GM18502 (cell line): ENCODE measurements at regions not wholly inside any gene's neighbourhood (a gene's known extent, or its start where the extent isn't known, plus 50 kb on each side); places are given as distances from the start of the nearest gene placed in this dataset.
A peak's percentile ranks its signal among the peaks of the same experiment; 100 is the strongest.

Experiments
- ATAC-seq: cut with Tn5 transposase; IDR thresholded peaks from one replicate; pipeline ENCODE4 v1.9.1; 2021; ENCODE audit warnings: mild to moderate bottlenecking; ENCODE audit not compliant: unreplicated experiment, poor library complexity

GRCh38 chr17:69605571-69605970 lies 191.1 kb downstream of the MAP2K6 start:
- no peak for ATAC-seq

- no peak for ATAC-seq
Observed at GRCh38 chr17:69606142-69606800, 191.8 kb downstream of the MAP2K6 start.

DNA sequence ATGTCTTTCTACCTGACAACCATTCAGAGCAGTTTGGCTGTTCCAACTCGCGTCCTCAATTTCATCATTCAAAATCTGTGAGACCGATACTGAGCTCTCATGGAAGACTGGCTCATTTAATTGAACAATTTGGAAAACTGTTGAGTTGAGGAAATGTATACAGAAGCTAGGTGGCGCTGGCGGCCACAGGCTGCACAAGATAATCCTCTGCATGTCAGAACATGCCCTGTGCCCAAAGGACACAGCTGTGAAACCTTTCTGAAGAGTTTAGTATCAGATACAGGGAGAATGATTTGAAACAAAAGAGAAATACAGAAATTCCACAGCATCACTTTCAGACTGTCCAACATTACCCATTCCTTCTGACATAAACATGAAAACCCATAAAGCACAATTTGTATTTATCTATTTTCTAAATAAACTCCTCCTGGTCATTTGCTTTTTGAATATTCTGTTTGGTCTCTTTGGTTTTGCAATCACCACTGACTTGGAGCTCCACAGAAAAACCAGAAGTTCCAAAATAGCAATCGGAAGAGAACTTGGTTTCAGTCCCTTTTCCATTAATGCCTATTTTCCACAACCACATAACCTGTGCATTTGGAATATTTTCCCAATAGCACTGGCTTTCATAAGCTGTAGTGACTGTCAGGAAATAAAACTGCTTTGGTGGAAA lies 192.8 kb downstream of the MAP2K6 start:
- peak; percentile 94 for ATAC-seq

DNA sequence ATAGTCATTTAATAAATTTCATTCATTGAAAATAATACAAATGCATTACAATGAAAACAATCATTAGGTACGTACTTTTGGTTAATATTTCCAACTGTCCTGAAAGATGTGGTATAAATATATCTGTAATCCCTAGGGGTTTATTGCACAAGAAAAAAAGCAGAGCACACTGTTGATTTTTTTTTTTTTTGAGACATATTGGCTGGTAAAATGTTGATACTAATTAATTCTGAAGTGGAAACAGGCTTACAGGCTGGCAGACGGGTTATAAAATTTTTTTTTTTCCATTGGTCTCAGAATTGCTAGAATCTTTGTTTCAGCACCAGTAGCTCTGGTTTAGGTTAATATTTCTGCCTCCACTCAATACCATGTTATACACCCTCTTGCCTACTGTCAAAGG lies 193.6 kb downstream of the MAP2K6 start:
- no peak for ATAC-seq

DNA sequence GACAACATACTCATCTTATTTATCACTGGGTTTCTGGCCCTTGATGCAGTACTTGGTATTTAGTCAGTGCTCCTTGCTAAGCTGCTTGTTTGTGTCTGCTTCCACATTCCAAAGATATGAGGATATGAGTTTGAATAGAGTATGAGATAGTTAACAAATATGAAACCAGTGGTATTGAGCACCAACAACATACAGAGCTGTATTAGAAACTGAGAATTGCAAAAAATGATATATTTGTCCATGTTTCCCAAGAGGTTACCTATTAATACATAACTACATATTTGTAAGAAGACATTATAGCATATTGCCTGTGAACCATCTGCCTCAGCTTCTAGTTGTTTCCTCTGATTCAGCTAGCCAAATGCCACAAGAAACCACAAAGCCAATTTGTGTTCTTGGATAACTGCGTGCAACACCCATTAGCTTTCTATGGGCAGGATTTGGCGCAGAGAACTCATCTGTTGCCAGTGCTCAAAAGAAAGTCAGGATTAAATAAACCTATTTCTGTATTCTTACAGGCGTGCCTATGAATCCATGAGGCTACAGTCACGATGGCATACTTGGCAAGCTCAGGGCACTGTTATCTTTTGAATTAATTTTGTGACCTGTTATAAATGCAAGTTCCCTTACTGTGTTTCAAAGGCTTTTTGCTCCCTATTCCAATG lies 194.4 kb downstream of the MAP2K6 start:
- ATAC-seq: no peak

DNA sequence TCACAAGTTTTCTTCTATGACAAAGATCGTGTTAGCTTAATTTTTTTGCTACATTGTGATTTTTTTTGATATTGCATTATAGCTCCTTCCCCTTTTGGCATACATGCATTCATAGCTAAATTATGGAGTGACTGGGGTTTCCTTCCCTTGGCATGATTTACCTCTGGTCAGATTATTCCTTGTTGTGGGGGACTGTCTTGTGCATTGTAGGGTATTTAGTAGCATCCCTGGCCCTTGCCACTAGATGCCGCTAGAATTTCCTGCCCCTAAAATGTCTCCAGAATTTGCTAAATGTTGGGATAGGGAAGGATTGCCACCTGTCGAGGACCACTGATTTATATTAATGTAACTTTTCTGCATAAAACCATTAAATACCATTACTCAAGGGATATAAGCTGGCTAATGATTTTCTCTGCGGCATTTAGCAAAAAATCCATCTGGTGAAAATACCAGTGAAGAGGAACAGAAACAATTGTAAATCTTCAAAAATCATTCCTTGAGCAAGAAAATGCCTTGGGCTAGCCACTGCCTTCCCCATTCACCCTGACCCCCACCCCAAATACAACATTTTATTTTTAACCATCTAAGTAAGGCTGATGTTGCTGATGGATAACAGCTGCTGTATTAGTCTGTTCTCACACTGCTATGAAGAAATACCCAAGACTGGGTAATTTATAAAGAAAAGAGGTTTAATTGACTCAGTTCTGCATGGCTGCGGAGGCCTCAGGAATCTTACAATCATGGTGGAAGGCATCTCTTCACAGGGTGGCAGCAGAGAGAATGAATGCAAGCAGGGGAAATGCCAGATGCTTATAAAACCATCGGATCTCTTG lies 195.2 kb downstream of the MAP2K6 start:
- ATAC-seq: no peak

- no peak for ATAC-seq
Observed at GRCh38 chr17:69620363-69620762, 205.9 kb downstream of the MAP2K6 start.

DNA sequence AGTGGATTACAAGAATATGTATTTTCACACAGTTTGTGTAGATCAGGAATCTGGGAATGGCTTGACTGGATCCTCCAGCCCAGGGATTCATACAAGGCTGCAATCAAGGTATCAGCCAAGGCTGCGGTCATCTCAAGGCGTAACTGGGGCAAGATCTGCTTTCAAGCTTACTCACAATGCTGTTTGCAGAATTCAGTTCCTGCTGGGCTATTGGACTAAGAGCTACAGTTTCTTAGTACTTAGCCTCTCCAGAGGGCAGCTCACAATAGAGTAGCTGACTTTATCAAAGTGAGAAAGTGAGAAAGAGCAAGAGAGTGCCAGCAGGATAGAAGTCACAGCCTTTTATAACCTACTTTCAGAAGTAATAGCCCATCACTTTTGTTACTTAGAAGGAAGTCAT lies 211.0 kb downstream of the MAP2K6 start:
- ATAC-seq: no peak

DNA sequence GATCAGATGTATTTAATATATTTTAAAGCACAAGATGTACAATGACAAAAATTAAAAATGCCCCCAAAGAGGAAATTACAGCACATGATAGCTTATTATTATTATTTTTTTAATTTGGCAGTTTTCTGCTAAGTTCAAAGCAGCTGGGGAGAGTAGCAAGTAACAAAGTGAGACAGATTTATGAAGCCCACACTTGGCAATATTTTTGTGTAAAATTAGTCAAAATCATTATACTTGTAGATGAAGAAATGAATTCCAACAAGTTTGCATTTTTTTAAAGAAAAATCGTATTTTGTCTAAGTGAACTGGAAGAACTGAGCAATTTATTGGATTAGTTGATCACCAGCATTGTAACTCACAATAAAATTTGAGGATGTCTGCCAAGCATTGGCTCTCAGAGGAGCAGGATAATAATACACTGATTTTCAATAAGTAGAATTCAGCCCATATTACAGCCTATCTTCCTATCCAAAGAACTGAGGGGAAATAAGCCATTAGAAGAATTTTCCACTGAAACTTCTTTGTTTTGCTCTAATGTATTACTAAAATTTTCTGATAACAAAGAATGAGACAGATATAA lies 215.6 kb downstream of the MAP2K6 start:
- no peak for ATAC-seq

DNA sequence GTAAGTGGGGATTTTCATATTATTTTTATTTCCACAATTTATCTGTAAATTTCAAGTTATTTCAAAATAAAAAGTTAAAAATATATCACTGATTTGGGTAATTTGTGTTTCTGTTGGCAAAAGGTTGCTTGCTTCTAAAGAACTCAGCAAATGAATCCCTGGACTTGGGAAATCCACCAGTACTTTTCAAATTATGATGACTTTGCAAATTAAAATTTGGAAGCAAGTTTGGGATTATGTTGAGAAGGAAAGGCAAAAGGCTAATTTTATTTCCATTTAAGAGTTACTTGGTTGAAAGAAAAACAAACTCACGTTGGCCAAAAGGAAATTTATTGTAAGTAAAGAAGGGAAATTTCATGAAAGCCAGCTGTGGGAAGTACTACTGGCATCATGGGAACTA lies 220.3 kb downstream of the MAP2K6 start:
- ATAC-seq: no peak

DNA sequence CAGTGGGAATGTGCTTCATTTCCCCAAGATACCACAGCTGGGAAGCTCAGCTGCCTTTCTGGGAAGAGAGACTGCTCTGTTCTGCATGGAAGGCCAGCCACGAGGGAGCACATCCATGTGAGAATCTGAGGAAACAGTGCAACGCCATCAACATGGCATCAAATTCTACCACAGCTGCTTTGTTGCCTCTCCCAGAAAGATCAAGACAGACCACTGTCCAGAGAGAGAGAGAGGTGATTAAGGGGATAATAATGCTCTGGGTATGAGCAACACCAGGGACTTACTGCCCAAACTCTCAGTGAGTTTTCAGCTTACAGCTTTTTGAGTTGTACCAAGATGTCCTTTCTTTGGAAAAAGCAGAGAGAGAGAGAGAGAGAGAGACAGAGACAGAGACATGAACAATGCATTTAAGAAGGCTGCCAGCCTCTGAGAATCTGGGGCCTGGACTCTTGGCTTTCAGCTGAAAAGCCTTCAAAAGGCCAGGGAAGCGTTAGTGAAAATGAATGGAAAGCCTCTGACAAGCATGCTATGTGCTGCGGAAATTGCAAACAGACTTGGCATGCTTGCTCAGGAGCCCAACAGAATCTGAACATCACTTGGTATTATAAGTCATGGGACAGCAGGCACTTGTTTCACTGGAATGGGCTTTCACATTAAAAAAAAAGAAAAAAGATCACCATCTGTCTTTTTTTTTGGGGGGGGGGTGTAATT lies 223.1 kb downstream of the MAP2K6 start:
- no peak for ATAC-seq

DNA sequence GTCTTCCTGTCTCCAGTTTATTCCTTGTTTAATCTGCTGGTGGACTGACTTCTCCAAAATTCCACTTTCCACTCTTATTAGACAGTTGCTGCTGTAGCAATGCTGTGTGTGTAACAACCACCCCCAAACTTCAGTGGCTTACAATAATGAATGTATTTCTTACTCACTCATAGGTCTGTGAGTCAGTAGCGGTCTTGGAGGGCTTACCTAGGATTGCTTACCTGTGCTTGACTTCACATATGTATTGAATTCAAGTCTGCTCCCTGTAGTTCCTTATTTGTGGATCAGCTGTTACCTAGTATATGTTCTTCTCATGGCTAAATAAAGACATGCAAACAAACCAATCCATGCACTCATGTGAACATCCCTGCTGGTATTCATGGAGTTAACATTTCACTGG lies 224.6 kb downstream of the MAP2K6 start:
- ATAC-seq: no peak

GRCh38 chr17:69640073-69640472 lies 225.6 kb downstream of the MAP2K6 start:
- ATAC-seq: no peak

DNA sequence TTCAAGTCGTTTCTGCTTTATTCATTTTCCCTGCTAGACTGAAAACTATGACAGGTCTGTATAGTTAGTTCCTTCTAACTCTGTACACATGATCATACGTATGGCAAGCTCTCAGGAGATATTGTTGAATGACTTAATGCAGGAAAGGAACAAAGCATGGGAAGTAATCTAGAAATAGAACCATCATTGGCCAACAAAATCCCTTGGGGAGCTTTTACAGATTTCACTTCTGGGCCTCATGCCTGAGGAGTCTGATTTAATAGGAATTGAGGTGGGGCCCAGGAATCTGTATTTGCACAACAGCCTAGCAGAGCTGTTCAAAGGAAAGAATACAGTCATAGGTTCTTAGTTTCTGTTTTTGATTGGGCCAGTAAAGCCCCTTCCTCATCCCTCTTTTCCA lies 229.2 kb downstream of the MAP2K6 start:
- no peak for ATAC-seq

DNA sequence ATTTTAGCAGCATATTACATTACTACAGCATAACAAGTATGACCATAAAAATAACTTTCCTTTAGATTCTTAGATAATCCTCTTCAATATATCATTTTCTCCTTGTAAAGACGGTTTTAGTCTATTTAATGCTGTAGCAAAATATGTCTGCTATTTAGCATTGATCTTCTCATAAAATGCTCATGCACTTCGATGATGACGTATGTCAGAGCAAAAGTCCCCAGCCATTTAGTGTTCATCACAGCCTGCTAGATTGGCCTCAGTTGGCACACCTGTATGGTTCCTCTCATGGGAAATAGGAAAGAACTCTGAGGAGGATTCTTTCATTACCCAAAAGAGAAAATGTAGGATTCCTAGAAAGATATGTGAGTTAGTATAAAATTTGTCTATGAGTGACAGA lies 232.2 kb downstream of the MAP2K6 start:
- ATAC-seq: no peak

DNA sequence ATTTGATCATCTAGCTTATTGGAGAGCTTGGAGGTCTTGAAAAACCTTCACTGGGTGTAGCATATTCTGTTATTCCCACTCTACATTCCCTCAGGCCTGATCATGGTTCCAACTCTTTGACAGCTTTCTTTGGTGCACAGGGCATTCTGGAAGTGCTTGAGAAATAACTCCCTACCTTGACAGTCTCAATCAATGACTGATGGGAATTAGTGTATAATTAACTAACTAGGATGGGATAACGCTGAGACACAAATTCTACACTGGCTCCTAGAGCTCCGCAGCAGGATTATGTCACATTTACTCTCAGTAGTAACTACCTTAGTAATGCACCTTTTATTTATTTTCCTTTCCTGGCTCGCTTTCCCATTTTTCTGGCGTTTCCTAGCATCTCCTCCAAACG lies 236.4 kb downstream of the MAP2K6 start:
- ATAC-seq: no peak

- ATAC-seq: no peak
Observed at GRCh38 chr17:69651921-69652320, 237.4 kb downstream of the MAP2K6 start.

- ATAC-seq: no peak
Observed at GRCh38 chr17:69654981-69655855, 240.7 kb downstream of the MAP2K6 start.

DNA sequence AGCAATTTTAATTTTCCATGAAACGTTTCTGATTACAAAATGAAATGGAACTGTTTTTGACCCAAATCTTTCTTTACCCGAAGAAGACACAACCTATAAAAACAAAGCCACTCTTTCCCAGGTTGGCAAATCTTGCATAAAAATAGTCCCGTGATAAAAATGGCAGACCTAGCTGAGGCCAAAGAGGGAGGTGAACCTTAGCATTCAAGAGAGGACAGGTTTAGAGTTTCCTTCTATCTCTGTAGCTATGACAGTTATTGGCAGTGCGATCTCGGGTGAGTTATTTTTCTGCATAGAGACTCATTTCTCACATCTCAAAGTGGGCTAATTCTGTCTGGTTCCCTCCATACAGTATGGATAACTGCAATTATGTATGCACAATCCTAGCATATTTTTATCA lies 241.4 kb downstream of the MAP2K6 start:
- ATAC-seq: no peak
